HCT116 (cell line): ENCODE measurements at regions not wholly inside any gene's neighbourhood (a gene's known extent, or its start where the extent isn't known, plus 50 kb on each side); places are given as distances from the start of the nearest gene placed in this dataset.

Experiments used
- ATAC-seq: fragments of 200-7000 bp; cut with Tn5 transposase; 2 replicates; pipeline ENCODE4 v1.9.1; 2020; ENCODE audit warnings: mild to moderate bottlenecking, moderate library complexity
- BruUV-seq: library from RNA; stranded (reverse); fragments of 400-500 nt; replicated peaks from 2 replicates; lab custom pipeline; 2021; lab: Mats Ljungman, UMichigan
- CTCF ChIA-PET: fragments of 300-600 bp; sonication (Branson Sonifier 250); formaldehyde crosslinking; loops from one replicate; lab custom pipeline; 2021; ENCODE audit warnings: antibody characterized with exemption; lab: Charles Lee
- POLR2A ChIA-PET: fragments of 300-600, 350-600 bp; sonication (Branson Sonifier 250); formaldehyde crosslinking; loops from one replicate; lab custom pipeline; 2021; ENCODE audit warnings: antibody characterized with exemption; lab: Charles Lee
- RAD21 ChIA-PET, 2 experiments: fragments of 300-600 bp; sonication (Branson Sonifier 250); formaldehyde crosslinking; loops; one replicate each; lab custom pipeline; 2023; ENCODE audit warnings: low total read pairs in 2 of 2; ENCODE audit not compliant: uncharacterized antibody in 2 of 2, unreplicated experiment in 2 of 2, low non-redundant PET in 1 of 2; lab: Charles Lee
- DNase-seq: peaks from one replicate; pipeline ENCODE4 v3.0.0-alpha.2; 2010; ENCODE audit warnings: low read depth, low spot score
- H2AFZ ChIP-seq: fragments of 200-600 bp; shearing (Covaris generic), sonication (generic); 2 replicates; pipeline ENCODE4 v1.6.1; 2017; ENCODE audit warnings: low read depth, mixed run types, mixed read lengths, antibody characterized with exemption, low read length; ENCODE audit not compliant: poor library complexity, severe bottlenecking
- H3K27ac ChIP-seq: 2 replicates; pipeline ENCODE4 v1.5.1; 2012; ENCODE audit warnings: low read depth, low read length
- H3K27me3 ChIP-seq: fragments of 200-600 bp; sonication (generic); 2 replicates; pipeline ENCODE4 v1.6.1; 2016; ENCODE audit warnings: mixed run types, low read length, mixed read lengths; ENCODE audit not compliant: insufficient read depth
- H3K36me3 ChIP-seq, 2 experiments: fragments of 200-500 bp in 1 of 2; fragments of 200-600 bp in 1 of 2; sonication (Bioruptor generic) in 1 of 2; sonication (generic) in 1 of 2; 2 replicates each; pipeline versions ENCODE4 v1.5.1 to v1.6.1; 2014 to 2016; ENCODE audit warnings: low read length in 2 of 2, inconsistent platforms in 1 of 2, mixed read lengths in 1 of 2, mixed run types in 1 of 2; ENCODE audit not compliant: insufficient read depth in 2 of 2, control insufficient read depth in 1 of 2
- H3K4me1 ChIP-seq, 2 experiments: fragments of 200-600 bp in 1 of 2; sonication (generic) in 1 of 2; 2 replicates each; pipeline versions ENCODE4 v1.5.1 to v1.6.1; 2012 to 2017; ENCODE audit warnings: low read length in 2 of 2, inconsistent platforms in 1 of 2, mild to moderate bottlenecking in 1 of 2, mixed read lengths in 1 of 2, mixed run types in 1 of 2, moderate library complexity in 1 of 2; ENCODE audit not compliant: insufficient read depth in 2 of 2, control insufficient read depth in 1 of 2
- H3K4me2 ChIP-seq: fragments of 200-600 bp; sonication (generic); 2 replicates; pipeline ENCODE4 v1.6.1; 2017; ENCODE audit warnings: mixed run types, low read length, mixed read lengths
- H3K4me3 ChIP-seq, 2 experiments: fragments of 200-600 bp in 1 of 2; sonication (generic) in 1 of 2; replicated peaks in 1 of 2; 2 replicates each; pipeline ENCODE4 v1.5.1; 2011 to 2016; ENCODE audit warnings: low read length in 2 of 2, control low read depth in 1 of 2, low read depth in 1 of 2, mild to moderate bottlenecking in 1 of 2, mixed read lengths in 1 of 2, mixed run types in 1 of 2
- H3K79me2 ChIP-seq: fragments of 200-600 bp; sonication (generic); 2 replicates; pipeline ENCODE4 v1.6.1; 2017; ENCODE audit warnings: mild to moderate bottlenecking, mixed run types, low read length, moderate library complexity, mixed read lengths; ENCODE audit not compliant: insufficient read depth
- H3K9ac ChIP-seq: fragments of 200-600 bp; sonication (generic); 2 replicates; pipeline ENCODE4 v1.6.1; 2016; ENCODE audit warnings: low read length, mixed read lengths
- H3K9me2 ChIP-seq: fragments of 200-600 bp; sonication (generic), shearing (Covaris generic); 2 replicates; pipeline ENCODE4 v1.6.1; 2017; ENCODE audit warnings: mixed run types, mild to moderate bottlenecking, moderate library complexity; ENCODE audit not compliant: insufficient read depth
- H3K9me3 ChIP-seq, 2 experiments: fragments of 200-500 bp in 1 of 2; fragments of 200-600 bp in 1 of 2; sonication (Bioruptor generic) in 1 of 2; sonication (generic) in 1 of 2; 2 replicates each; pipeline ENCODE4 v1.6.1; 2014 to 2017; ENCODE audit warnings: low read length in 2 of 2, mixed read lengths in 2 of 2, inconsistent platforms in 1 of 2, low read depth in 1 of 2, mild to moderate bottlenecking in 1 of 2, mixed run types in 1 of 2, moderate library complexity in 1 of 2; ENCODE audit not compliant: control insufficient read depth in 1 of 2, insufficient read depth in 1 of 2
- H4K20me1 ChIP-seq: fragments of 200-600 bp; sonication (generic), shearing (Covaris generic); 2 replicates; pipeline ENCODE4 v1.6.1; 2017; ENCODE audit warnings: mixed run types, mild to moderate bottlenecking, moderate library complexity; ENCODE audit not compliant: insufficient read depth
- CBX3 ChIP-seq: IDR thresholded peaks from 2 replicates; pipeline ENCODE4 v1.6.1; 2012; ENCODE audit warnings: low read depth
- EGR1 ChIP-seq: IDR thresholded peaks from 2 replicates; pipeline ENCODE4 v1.6.1; 2012; ENCODE audit warnings: low read depth
- ELF1 ChIP-seq: IDR thresholded peaks from 2 replicates; pipeline ENCODE4 v1.6.1; 2012; ENCODE audit warnings: low read depth, borderline replicate concordance
- EZH2 ChIP-seq: fragments of 200-600 bp; sonication (generic); IDR thresholded peaks from 2 replicates; pipeline ENCODE4 v1.6.1; 2017; ENCODE audit warnings: antibody characterized with exemption, mixed run types
- FOSL1 ChIP-seq: IDR thresholded peaks from 2 replicates; pipeline ENCODE4 v1.6.1; 2012; ENCODE audit warnings: low read depth
- JUND ChIP-seq: IDR thresholded peaks from 2 replicates; pipeline ENCODE4 v1.6.1; 2012
- POLR2A ChIP-seq: IDR thresholded peaks from 2 replicates; pipeline ENCODE4 v1.7.0; 2011; ENCODE audit warnings: borderline replicate concordance; ENCODE audit not compliant: insufficient read depth, insufficient read length; ENCODE audit errors: extremely low read depth
- POLR2AphosphoS5 ChIP-seq: IDR thresholded peaks from 2 replicates; pipeline ENCODE4 v1.6.1; 2011; ENCODE audit warnings: mild to moderate bottlenecking, low read depth, low read length, moderate library complexity
- RAD21 ChIP-seq: IDR thresholded peaks from 2 replicates; pipeline ENCODE4 v1.6.1; 2012; ENCODE audit warnings: low read depth, mild to moderate bottlenecking
- ZBTB33 ChIP-seq: IDR thresholded peaks from 2 replicates; pipeline ENCODE4 v1.6.1; 2011; ENCODE audit warnings: mild to moderate bottlenecking, low read length, moderate library complexity; ENCODE audit not compliant: insufficient replicate concordance; ENCODE audit errors: extremely low read depth
- ZFX ChIP-seq: fragments of 450-650 bp; IDR thresholded peaks from 2 replicates; pipeline ENCODE4 v1.6.1; 2017
- ZNF274 ChIP-seq: fragments of 200-500 bp; sonication (Bioruptor generic); IDR thresholded peaks from 2 replicates; pipeline ENCODE4 v1.6.1; 2014; ENCODE audit warnings: mild to moderate bottlenecking, low read depth, low read length, inconsistent platforms
- intact Hi-C: fragments of 100-400 bp; cut with micrococcal nuclease; formaldehyde crosslinking; loops from 2 replicates; pipeline ENCODE4 v1.10.0; 2022

GRCh38 chr11:80519596-80520506 is 1079.0 kb upstream of the TENM4 start:
- ChIA-PET CTCF (no interaction called here), RAD21 (no interaction called here)
- intact Hi-C loops = no loop called here
- H4K20me1 ChIP-seq = no peaks in the 10 kb centered on the region
- no peaks in the 10 kb centered on the region for H3K27me3 ChIP-seq
- peaks cover 3 to 26% of the 10 kb centered on the region in 2 experiments; a peak in 2 of 4 replicates for H3K9me3 ChIP-seq
- H3K9ac ChIP-seq = no peak overlapping the region
- H3K79me2 ChIP-seq = no peaks in the 10 kb centered on the region
- TF ChIP-seq RAD21 (no peak), ELF1 (no peak), POLR2A (no peak), FOSL1 (no peak), EZH2 (no peak), ZBTB33 (no peak), JUND (no peak), ZFX (no peak), POLR2AphosphoS5 (no peak), CBX3 (no peak), ZNF274 (no peak), EGR1 (no peak)
- TF ChIP-seq, all 23 proteins: peak for 0
- Histone ChIP-seq H3K36me3 (no peaks in the 10 kb centered on the region), H3K4me3 (no peak overlapping the region), H3K4me1 (no peaks in the 10 kb centered on the region), H3K27ac (no peak overlapping the region), H3K9me2 (no peaks in the 10 kb centered on the region), H2AFZ (no peak overlapping the region), H3K4me2 (no peak overlapping the region)
- POLR2A ChIA-PET = no interaction called here
- ATAC-seq (no peak), DNase-seq (no peak)
- no TSS peak for BruUV-seq
